ENCODE measurements at regions not wholly inside any gene's neighbourhood (a gene's known extent, or its start where the extent isn't known, plus 50 kb on each side); places are given as distances from the start of the nearest gene placed in this dataset.
"Not testable (repeated sequence)": the region's sequence is repeated elsewhere in the genome, so short reads cannot be mapped to it uniquely, and the experiment has no call there.

DNA sequence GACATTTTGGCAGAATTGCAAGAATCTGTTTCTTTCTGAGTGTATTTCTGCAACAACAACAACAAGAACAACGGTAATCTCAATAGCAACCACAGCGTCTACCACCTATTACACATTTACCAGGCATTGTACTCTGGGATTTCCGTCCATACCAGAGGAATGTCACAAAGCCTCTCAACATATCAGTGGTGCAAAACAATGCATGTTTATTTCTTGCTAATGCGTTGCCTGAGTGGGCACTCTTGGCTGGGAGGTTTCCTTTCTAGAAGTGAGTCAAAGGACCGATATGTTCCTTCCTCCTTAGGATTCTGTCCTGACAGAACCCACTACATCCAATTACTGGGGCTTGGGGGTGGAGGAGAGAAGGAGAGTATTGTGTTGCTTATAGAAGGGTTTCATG is 585.6 kb downstream of the TSN start:
- DNase-seq, result no peak

DNA sequence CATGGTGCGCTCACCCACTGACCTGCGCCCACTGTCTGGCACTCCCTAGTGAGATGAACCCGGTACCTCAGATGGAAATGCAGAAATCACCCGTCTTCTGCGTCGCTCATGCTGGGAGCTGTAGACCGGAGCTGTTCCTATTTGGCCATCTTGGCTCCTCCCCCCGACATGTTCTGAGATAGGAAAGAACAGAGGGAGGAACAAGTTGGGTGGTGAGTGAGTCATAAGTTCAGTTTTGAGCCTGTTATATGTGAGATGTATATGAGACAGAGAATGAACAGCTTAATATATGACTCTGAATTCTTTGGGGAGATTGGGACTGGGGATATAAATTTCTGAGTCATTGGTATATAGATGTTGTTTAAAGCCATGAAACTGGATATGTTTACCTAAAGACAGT is 596.7 kb downstream of the TSN start:
- not testable (repeated sequence) for DNase-seq

DNA sequence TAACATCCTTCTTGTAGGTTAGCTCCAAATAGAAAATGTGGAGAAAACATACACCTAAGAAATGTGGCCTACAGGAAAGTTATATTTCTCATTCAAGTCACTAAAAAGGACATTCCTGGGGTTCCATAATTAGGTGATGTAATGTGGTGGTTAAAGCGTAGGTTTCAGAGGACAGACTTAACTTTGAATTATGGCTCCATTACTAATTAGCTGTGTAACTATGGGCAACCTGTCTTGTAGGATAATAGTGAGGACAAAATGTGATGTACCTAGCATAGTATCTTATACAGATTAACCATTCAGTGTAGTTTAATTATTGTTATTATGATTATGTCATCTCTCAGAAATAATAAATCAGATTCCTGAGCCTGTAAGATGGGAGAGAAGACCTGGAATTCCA is 602.5 kb downstream of the TSN start:
- DNase-seq, result no peak

DNA sequence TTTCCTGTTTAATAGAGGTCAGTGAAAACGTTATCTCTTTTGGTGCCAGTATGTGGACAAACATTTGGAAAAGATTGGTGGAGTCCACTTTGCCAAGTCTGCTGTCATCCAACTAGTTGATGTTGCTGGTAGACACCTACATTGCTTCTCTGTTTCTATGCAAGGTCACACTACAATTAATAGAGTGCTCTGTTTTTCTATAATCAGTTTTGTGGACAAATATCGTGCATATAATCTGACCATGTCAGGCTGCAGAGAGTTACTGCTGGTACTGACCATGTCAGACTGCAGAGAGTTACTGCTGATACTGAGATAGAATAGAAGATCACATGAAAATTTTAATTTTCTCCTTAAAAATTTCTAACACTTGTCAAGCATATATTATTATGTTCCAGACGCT is 603.3 kb downstream of the TSN start:
- no peak for DNase-seq

DNA sequence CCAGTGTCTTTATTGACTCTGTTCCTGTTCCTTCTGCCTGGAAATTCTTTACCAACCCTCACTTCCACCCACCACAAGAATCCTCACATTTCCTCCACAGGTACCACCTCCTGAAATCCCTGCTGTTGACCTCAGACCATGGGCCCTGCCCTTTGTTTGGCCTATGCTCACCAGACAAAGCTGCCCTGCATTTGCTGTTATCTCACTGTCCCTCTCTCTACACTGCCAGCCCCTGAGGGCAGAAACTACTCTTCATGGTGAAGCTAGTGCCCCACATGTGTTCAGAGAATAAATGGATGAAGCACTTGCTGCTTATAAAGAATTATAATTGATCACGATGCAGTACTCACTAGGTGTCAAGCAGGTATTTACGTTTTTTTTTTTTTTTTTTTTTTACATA is 608.4 kb downstream of the TSN start:
- DNase-seq, result no peak

DNA sequence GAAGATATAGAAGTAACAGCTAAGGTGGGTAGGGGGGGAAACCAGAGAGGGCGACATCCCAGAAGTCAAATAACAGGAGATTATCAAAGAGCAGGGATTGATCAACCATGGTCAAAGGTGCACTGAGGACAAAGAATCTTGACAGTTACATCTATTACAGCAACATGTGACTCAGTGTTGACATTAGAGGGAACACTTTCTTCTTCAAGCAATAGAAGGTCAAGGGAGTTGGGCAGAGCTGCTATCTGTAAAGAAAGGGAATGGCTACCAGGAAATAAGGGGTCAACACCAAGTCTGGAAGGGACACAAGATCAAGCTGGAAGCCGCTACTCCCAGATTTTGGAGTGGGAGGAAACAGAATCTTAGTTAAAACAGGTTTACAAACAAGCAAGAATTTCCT is 611.0 kb downstream of the TSN start:
- DNase-seq, result no peak

DNA sequence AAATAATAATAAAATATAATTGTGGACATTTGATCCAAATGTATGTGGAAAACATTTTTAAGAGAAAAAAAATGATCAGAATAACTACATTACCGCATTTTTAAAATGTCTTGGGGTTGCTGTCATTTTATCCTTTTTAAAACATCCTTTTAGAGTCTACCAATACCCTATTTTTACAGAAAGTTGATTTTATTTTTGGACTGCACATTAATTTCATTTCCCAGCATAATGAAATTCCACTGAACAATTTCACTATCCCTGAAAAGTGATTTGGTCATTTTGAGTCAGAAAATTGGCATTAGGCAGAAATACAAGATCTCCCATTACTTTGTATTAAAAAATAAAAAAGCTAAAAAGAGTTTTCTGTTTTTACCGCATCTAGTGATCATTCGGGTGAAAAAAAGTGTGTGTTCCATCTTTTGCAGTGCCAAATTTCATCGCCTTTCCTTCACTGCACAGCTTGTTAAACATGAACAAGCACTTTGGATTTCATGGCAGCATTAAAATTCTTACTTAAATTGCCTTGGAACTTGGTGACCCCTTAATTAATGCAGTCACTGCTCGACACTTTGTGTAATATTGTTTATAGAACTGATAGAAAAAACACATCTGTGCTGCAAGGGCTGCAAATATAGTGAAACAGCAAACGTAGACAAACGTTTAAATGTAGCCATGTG is 611.7 kb downstream of the TSN start:
- no peak for DNase-seq

DNA sequence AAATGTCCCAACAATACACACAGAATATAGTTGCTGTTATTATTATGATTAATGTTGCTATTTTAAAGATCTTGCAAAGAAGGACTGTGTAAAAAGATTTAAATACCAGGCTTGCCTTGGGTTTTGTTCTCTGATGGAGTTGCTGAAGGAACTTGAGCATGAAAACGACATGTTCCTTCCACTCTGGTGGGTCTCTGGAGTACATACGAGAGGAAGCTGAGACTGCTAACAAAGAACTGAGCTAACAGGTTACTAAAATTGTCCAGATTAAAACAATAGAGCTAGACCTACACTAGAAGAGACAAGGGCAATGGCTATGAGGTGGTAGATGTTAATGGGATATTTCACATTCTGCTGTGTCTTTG is 612.2 kb downstream of the TSN start:
- DNase-seq, result no peak

DNA sequence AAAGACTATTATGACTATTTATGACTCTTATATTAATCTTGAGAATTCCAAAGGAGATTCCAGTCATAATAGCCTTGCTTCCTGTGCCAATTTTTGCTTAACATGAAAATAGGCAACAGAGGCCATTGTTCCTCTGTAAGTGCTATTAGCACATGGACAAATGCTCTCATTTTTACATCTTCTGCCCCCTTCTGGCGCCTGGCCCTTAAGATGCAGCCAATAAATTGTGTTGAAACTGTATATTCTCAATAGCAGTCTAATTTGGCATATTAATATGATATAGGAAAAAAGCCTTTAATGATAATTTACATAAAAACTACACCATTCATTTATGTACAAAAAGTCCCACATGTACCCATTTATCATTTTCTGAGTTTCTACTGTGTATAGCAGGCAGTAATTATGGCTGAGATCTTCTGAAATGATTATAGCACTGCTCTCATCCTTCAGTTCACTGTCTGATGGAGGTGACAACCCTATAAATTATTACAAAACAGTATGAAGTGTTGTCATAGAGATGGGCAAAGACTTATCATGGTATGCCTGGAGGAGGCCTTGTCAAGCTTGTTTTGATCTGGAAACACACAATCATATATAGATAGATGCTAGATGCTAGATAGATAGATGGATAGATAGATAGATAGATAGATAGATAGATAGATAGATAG is 613.3 kb downstream of the TSN start:
- no peak for DNase-seq

DNA sequence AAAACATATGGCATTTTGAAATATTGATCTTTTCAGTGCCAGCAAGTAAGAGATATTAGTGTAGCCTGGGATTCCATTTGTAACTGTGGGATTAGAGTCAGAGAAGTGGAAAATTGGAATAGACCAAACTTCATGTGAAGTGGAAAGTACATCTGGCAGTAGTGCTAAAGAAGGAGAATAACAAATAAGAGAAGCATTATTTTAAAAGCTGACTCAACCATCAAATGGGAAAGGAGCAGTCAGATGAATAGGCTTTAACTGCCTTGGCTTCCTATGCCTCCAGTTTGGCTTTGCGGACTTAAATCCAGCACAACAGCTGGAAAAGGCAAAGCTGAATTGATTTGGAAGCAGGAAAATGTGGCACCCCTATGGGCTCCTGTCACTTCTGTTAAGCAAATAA is 623.1 kb downstream of the TSN start:
- DNase-seq, result no peak

DNA sequence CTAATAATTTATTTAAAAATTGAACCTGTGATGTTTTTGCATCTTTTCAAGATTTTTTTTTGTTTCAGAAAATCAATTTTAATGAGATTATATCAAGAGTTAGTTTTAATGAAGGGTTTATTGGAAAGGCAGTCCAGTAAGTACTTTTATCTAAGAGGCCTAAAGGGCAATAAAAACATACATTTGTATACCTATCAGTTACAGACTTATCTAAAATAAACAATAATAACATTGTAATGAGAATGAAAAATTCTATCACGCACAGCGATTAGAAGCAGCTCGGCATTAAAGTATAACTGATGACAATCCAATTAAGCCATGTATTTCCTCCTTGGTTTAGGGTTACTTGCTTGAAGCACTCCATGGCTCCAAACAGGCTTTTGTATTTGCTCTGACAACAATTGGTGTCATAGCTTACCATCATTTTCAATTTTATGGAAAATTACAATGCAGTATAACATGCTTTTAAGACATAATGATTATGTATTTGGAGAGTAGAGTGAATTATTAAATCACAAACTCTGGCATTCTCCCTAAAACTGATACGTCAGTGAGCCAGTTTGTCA is 629.4 kb downstream of the TSN start:
- no peak for DNase-seq

DNA sequence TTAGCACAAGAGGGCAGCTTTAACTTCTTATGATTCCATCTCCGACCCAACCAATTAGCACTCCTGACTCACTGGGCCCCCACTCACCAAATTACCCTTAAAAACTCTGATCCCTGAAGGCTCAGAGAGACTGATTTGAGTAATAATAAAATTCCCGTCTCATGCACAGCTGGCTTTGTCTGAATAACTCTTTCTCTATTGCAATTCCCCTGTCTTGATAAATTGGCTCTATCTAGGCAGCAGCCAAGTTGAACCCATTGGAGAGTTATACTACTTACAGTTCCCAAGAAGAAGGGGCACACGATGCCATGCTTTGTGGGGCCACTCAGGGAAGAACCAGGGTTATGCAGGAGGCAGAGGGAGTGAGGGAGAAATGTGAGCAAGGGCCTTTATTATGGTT is 632.8 kb downstream of the TSN start:
- DNase-seq, result no peak

DNA sequence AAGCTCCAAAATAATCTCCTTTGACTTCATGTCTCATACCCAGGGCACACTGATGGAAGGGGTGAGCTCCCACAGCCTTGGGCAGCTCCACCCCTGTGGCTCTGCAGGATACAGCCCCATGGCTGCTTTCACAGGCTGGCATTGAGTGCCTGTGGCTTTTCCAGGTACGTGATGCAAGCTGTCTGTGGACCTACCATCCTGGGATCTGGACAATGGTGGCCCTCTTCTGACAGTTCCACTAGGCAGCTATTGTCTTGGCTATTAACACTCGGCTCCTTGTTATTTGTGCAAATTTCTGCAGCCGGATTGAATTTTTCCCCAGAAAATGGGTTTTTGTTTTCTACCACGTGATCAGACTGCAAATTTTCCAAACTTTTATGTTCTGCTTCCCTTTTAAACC is 634.2 kb downstream of the TSN start:
- no peak for DNase-seq

DNA sequence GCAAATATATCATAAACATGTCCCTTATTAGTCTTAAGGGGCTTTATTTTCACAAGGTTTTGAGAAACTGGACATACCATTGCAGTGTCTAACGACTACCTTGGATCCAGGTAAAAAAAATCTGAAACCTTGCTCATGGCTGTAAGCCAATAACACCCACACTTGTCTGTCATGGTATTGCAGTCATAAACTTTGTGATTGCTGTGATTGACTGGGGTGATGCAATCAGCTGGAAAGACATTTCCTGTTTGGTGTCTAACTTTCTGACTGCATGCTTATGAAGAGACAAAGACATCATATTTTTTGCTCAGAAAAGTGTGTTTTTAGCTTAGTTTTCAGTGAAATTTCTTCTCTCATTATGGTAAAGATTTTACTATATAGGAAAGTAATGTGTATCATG is 635.0 kb downstream of the TSN start:
- no peak for DNase-seq

DNA sequence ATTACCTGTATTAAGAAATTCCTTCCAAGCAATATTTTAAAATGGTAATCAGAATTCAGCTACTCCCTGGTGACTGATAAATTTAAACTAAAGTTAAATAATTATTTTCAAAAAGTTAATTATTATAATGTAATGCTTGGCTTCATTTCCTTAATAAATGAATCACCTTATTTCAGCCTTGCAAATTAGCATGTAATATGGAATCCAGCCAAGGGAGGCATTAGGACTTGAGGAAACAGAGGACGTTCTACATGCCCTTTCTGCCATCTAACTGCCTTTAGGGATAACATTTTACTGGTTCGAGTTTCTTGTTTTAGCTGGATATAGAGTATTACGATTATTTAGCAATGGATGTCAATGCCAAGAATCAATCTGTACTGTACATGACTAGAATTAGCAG is 636.3 kb downstream of the TSN start:
- DNase-seq, result no peak

DNA sequence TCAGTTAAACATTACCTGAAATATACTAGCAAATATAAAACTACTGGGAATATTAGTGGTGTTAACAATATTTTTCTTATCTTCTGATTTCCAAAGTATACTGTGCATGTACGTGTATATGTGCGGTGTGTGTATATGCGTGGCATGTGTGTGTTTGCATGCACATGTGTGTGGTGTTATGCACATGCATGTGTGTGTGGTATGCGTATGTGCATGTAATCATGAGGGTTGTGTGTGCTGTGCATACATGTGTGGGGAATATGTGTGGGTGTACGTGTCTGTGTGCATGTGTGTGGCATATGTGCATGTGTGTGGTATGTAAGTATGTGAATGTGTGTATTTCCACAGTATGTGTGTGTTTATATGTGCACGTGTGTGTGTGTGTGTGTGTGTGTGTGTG is 640.2 kb downstream of the TSN start:
- no peak for DNase-seq

DNA sequence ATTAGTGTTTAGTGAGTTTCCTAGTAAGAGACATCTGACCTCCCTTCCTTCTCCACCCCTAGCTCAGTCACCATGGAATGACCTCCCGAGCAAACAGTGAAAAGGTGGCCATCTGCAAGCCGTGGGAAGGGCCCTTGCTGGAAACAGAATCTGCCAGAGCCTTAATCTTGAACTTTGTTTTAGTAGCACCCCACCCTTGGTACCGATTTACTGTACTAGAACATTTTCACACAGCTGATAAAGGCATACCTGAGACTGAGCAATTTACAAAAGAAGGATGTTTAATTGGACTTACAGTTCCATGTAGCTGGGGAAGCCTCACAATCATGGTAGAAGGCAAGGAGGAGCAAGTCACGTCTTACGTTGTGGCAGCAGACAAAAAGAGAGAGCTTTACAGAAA is 655.8 kb downstream of the TSN start:
- DNase-seq, result no peak

DNA sequence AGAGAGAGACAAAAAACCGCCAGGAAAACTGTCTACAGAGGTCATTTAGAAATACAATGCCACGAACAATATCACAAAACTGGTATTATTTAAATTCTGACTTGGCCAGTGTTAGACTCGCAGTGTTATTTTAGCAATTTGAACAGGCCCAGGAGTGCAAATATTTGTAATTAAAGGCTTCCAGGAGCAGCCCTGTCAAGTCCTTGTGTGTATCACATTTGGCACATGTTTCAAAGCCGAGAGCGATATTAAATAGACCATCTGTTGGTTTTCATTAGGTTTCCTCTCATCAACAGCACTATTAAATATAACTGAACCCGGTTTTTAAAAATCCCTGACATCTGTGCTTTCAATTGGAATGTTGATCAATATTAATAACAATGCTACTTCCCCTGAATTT is 656.9 kb downstream of the TSN start:
- no peak for DNase-seq

DNA sequence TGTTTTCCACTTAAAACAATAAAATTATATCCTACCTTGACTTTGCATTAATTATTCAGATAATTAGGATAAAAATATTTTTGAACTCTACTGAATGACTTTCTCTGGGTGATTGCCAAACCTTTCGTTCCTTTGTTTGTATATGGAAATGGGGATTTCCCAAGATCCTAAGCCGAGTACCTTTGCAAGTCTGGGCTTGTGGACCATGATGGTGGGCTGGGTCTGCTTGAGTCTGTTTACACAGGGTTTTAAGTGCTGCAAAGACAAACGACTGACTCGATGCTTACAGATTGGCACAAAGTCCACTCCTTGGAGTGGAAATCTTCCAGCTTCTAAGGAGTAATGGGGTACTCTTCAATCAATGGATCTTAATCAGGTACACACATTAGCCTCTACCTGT is 659.5 kb downstream of the TSN start:
- peak; percentile 62 for DNase-seq

DNA sequence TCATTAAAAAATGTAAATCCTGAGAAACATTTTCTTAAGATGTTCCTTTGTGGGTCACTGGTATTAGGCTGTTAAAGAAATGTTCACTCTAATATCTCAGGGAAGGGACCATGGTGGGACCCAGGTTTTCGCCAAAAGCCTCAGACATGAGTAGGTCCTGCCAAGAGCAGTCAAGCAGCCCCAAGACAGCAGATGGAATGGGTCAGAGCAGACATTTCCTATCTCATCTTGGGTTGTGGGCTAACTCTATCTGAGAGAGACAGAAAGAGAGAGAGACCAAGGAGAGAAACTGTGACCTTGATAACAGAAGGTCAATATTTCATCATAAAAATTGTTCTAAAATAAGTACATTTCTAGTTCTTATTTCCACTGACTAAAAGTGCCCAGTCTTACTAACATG is 661.7 kb downstream of the TSN start:
- no peak for DNase-seq

DNA sequence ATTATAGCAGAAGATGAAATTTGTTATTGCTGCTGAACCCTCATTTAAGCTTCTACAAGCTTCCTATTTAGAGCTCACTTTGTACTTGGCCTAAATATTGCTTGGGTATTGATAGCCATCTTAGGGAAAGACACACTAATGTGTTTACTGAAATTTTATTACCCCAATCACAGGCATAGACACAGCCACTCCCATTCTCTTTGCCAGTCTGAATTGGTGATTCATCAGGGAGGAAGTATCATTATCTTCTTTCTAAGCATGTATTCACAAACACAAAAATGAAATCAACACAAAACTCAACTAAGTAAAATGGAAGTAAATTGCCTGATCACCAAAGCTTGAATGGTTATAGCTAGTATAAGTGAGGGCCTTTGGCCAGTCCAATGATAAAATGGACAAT is 666.3 kb downstream of the TSN start:
- DNase-seq, result no peak

DNA sequence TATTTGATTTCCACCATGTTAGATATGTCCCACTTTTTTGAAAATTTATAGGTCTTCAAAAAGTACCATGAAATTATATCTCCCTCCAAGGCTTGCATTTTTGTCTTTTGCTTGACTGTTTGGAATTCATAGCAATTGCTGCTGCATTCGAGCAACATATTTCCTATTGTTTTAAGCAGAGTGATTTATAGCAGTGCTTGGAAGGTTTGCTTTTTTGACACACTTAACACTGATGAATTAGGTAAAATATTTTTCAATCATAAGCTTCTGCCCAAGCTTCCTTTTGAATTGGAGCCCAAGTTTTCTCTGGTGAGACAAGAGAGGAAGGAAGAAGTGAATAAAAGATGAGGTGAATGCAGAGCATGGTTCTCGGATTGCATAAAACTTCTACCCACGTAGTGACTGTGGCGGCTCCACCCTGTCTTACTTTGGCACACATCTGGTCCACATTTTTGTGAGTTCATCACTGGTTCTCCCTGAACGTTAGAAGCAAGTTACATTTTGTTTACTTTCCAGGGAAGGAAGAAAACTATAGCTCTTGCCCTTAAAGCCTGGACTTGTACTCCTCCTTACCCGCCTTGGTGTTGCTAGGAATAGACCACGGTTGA is 667.0 kb downstream of the TSN start:
- no peak for DNase-seq

DNA sequence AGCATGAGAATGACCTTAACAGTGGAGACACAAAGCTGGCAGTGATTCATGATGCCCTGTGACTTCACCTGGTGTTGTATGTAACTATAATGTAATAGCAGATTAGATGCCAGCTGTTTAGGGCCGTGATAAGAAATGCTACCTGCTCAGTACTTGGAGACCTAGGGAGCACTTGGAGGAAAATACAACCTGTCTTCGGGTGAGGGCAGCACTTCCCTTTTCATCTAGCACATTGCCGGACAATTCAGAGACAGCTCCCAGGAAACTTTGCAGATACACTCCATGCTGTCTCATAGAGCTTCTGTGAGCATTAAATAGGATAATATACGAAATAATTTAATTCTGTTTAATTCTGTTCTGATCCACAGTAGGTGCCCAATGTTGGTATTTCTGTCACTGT is 668.5 kb downstream of the TSN start:
- no peak for DNase-seq

DNA sequence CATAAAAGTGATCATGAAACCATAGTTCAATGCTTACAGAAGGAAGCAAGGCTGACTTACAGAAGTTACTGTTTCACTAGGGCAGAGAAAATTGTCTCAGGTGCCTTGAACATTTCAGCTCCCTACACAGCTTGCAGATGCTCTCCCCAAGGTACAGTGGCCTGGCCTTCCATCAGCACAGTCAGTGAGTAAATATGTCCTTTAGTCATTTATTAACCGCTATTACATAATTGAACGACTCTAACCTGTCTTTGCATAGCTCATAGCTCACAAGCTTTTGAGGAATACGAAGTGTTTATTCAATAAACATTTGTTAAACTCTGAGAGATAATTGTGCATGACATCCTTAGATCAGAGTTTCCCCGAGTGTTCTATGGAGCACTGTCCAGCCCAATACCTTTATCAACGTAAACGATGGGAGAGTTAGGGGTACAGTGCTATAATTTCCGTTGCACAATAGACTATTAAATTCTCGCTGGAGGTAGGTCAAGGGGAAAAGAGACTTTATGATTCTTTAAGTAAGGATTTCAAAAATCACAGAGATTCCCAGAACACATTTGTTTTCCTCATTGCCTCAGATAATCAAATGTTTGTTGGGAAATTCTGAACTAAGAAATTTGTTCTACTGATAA is 677.8 kb downstream of the TSN start:
- no peak for DNase-seq
